Stomach smooth muscle (tissue), 2 donors: ENCODE measurements at regions not wholly inside any gene's neighbourhood (a gene's known extent, or its start where the extent isn't known, plus 50 kb on each side); places are given as distances from the start of the nearest gene placed in this dataset.
"Not testable (repeated sequence)": the region's sequence is repeated elsewhere in the genome, so short reads cannot be mapped to it uniquely, and the experiment has no call there.

ENCODE experiments used
- H3K27ac ChIP-seq: one replicate; pipeline ENCODE4 v1.7.0; 2013; ENCODE audit warnings: mild to moderate bottlenecking, low read length, inconsistent platforms
- H3K27me3 ChIP-seq, 2 donors: one replicate each; pipeline ENCODE4 v1.7.0; 2013; ENCODE audit warnings: low read length in 2 of 2; ENCODE audit not compliant: insufficient read depth in 2 of 2, control insufficient read depth in 1 of 2
- H3K36me3 ChIP-seq, 2 donors: one replicate each; pipeline ENCODE4 v1.7.0; 2013; ENCODE audit warnings: low read length in 2 of 2; ENCODE audit not compliant: control insufficient read depth in 2 of 2, insufficient read depth in 2 of 2
- H3K4me1 ChIP-seq: one replicate; pipeline ENCODE4 v1.7.0; 2013; ENCODE audit warnings: low read length; ENCODE audit not compliant: control insufficient read depth, insufficient read depth
- H3K4me3 ChIP-seq, 2 donors: one replicate each; pipeline ENCODE4 v1.7.0; 2013; ENCODE audit warnings: low read length in 2 of 2
- H3K9ac ChIP-seq, 2 donors: one replicate each; pipeline ENCODE4 v1.7.0; 2013; ENCODE audit warnings: low read length in 2 of 2, mild to moderate bottlenecking in 1 of 2
- H3K9me3 ChIP-seq, 2 donors: one replicate each; pipeline ENCODE4 v1.7.0; 2013; ENCODE audit warnings: low read length in 2 of 2; ENCODE audit not compliant: control insufficient read depth in 2 of 2
- donor health status: healthy.
- donor health status: Pancreatic carcinoma.

GRCh38 chr4:3939954-3940591 is 173.9 kb downstream of the ADRA2C start:
- not testable (repeated sequence) for H3K4me1 ChIP-seq, H3K27ac ChIP-seq, H3K36me3 ChIP-seq, H3K4me3 ChIP-seq, H3K27me3 ChIP-seq, H3K9ac ChIP-seq, H3K9me3 ChIP-seq

- not testable (repeated sequence) for H3K27me3 ChIP-seq, H3K27ac ChIP-seq, H3K9ac ChIP-seq, H3K36me3 ChIP-seq, H3K9me3 ChIP-seq, H3K4me1 ChIP-seq, H3K4me3 ChIP-seq
These were observed 175.7 kb downstream of the ADRA2C start for GRCh38 chr4:3941735-3942522.

- not testable (repeated sequence) for H3K9ac ChIP-seq, H3K27ac ChIP-seq, H3K4me1 ChIP-seq, H3K27me3 ChIP-seq, H3K9me3 ChIP-seq, H3K4me3 ChIP-seq, H3K36me3 ChIP-seq
These were observed 176.4 kb downstream of the ADRA2C start for GRCh38 chr4:3942569-3942971.

- not testable (repeated sequence) for H3K4me3 ChIP-seq, H3K9ac ChIP-seq, H3K9me3 ChIP-seq, H3K36me3 ChIP-seq, H3K27me3 ChIP-seq, H3K27ac ChIP-seq, H3K4me1 ChIP-seq
These were observed 176.9 kb downstream of the ADRA2C start for GRCh38 chr4:3943051-3943450.

- H3K27me3 ChIP-seq: no peaks in the 10 kb centered on the region
- H3K9ac ChIP-seq: no peak overlapping the region
- H3K27ac ChIP-seq: no peak overlapping the region
- H3K4me3 ChIP-seq: no peak overlapping the region
- H3K9me3 ChIP-seq: no peaks in the 10 kb centered on the region
- no peaks in the 10 kb centered on the region for H3K4me1 ChIP-seq
- no peaks in the 10 kb centered on the region for H3K36me3 ChIP-seq
These were observed 179.5 kb downstream of the ADRA2C start for GRCh38 chr4:3945511-3946290.

GRCh38 chr4:3946553-3946952 is 180.4 kb downstream of the ADRA2C start:
- not testable (repeated sequence) for H3K4me1 ChIP-seq, H3K4me3 ChIP-seq, H3K36me3 ChIP-seq, H3K9me3 ChIP-seq, H3K9ac ChIP-seq, H3K27me3 ChIP-seq, H3K27ac ChIP-seq

GRCh38 chr4:3947761-3948160 is 181.6 kb downstream of the ADRA2C start:
- H3K9me3 ChIP-seq, H3K4me1 ChIP-seq, H3K36me3 ChIP-seq, H3K4me3 ChIP-seq, H3K27ac ChIP-seq, H3K27me3 ChIP-seq, H3K9ac ChIP-seq: not testable (repeated sequence)

GRCh38 chr4:3948210-3948609 is 182.0 kb downstream of the ADRA2C start:
- H3K4me3 ChIP-seq, H3K4me1 ChIP-seq, H3K36me3 ChIP-seq, H3K27me3 ChIP-seq, H3K9me3 ChIP-seq, H3K27ac ChIP-seq, H3K9ac ChIP-seq: not testable (repeated sequence)

- H3K27ac ChIP-seq, H3K9me3 ChIP-seq, H3K27me3 ChIP-seq, H3K36me3 ChIP-seq, H3K4me3 ChIP-seq, H3K4me1 ChIP-seq, H3K9ac ChIP-seq: not testable (repeated sequence)
These were observed 183.7 kb downstream of the ADRA2C start for GRCh38 chr4:3949916-3950315.

GRCh38 chr4:3952443-3953139 is 186.4 kb downstream of the ADRA2C start:
- not testable (repeated sequence) for H3K9me3 ChIP-seq, H3K9ac ChIP-seq, H3K27ac ChIP-seq, H3K36me3 ChIP-seq, H3K4me3 ChIP-seq, H3K27me3 ChIP-seq, H3K4me1 ChIP-seq
